ENCODE measurements at regions not wholly inside any gene's neighbourhood (a gene's known extent, or its start where the extent isn't known, plus 50 kb on each side); places are given as distances from the start of the nearest gene placed in this dataset.
A peak's percentile ranks its signal among the peaks of the same experiment; 100 is the strongest.

DNA sequence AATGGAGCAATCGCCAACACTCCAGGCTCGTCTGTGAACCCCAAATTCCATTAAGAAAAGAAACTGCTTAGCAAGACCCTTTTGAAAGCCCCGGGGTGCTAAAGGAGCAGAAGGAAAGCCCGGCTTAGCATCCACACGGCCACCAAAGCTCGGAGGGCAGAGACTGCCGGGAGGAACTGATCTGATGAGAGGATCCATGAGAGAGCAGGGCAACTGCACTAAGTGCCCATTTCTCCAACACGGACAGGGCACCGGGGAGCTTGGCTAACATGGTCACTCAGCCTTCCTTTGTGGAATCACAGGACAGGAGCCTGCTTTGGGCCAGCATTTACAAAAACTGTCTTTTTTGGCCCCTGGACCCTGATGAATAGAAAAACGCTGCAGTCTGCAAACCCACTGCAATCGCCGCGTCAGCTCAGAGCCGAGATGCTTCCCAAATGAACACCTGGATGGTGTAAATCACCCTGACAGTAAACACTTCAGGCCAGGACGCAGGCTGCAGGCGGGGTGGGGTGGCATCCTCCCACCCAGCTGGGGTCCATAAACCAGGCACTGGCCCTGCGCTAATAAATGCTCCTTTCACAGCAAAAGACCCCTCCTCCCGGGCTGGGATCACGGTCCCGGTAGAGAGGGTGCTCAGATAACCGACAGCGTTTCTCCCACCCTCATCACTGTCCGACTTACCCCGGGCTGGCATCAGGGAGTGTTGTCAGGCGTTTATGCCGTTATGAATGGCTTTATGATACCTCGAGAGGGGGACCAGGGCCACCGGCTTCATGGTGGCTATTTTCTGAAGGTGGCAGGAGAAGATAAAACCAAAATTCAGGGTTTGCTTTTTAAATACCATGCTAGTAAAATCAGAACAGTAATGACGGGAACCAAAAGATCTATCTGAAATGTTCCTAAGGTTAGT lies 299.5 kb downstream of the IRF8 start:
- H3K36me3 ChIP-seq: no peaks in the 10 kb centered on the region
- no peaks in the 10 kb centered on the region for H3K9me3 ChIP-seq (ENCODE audit: severe bottlenecking)
- no peak overlapping the region for H3K4me3 ChIP-seq (ENCODE audit: low read depth, low read length)
- H3K27me3 ChIP-seq (ENCODE audit: insufficient read depth, low read depth, severe bottlenecking): no peaks in the 10 kb centered on the region
- no peak overlapping the region for H3K27ac ChIP-seq
- DNase-seq: no peak
- TF ChIP-seq, protein P1, sequence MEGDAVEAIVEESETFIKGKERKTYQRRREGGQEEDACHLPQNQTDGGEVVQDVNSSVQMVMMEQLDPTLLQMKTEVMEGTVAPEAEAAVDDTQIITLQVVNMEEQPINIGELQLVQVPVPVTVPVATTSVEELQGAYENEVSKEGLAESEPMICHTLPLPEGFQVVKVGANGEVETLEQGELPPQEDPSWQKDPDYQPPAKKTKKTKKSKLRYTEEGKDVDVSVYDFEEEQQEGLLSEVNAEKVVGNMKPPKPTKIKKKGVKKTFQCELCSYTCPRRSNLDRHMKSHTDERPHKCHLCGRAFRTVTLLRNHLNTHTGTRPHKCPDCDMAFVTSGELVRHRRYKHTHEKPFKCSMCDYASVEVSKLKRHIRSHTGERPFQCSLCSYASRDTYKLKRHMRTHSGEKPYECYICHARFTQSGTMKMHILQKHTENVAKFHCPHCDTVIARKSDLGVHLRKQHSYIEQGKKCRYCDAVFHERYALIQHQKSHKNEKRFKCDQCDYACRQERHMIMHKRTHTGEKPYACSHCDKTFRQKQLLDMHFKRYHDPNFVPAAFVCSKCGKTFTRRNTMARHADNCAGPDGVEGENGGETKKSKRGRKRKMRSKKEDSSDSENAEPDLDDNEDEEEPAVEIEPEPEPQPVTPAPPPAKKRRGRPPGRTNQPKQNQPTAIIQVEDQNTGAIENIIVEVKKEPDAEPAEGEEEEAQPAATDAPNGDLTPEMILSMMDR (IDR thresholded peaks at IDR 0.05; ENCODE audit: low read depth, low read length): no peak

DNA sequence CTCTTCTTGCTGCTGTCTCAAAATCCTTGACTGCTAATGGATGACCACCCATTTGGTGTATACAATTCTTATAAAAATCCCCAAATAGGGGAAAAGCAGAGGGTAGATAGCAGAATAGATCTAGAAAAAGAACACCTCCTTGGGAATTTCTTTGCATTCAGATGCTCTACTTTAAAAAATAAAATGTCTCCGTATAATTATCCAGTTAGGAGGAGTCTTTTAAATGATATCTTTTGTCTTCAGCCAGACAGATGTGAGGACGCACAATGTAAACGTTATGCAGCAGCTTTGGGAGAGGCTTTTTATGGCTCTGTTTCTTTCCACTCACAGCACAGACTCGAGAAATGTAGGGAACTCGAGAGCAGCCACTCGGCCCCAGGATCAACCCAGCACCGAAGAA lies 300.2 kb downstream of the IRF8 start:
- Histone ChIP-seq H3K27ac (no peak overlapping the region), H3K36me3 (no peaks in the 10 kb centered on the region), H3K4me3 (ENCODE audit: low read depth, low read length) (no peak overlapping the region), H3K27me3 (ENCODE audit: insufficient read depth, low read depth, severe bottlenecking) (no peaks in the 10 kb centered on the region), H3K9me3 (ENCODE audit: severe bottlenecking) (no peaks in the 10 kb centered on the region)
- no peak for DNase-seq
- TF ChIP-seq, protein P1 (IDR thresholded peaks at IDR 0.05; ENCODE audit: low read depth, low read length): no peak

DNA sequence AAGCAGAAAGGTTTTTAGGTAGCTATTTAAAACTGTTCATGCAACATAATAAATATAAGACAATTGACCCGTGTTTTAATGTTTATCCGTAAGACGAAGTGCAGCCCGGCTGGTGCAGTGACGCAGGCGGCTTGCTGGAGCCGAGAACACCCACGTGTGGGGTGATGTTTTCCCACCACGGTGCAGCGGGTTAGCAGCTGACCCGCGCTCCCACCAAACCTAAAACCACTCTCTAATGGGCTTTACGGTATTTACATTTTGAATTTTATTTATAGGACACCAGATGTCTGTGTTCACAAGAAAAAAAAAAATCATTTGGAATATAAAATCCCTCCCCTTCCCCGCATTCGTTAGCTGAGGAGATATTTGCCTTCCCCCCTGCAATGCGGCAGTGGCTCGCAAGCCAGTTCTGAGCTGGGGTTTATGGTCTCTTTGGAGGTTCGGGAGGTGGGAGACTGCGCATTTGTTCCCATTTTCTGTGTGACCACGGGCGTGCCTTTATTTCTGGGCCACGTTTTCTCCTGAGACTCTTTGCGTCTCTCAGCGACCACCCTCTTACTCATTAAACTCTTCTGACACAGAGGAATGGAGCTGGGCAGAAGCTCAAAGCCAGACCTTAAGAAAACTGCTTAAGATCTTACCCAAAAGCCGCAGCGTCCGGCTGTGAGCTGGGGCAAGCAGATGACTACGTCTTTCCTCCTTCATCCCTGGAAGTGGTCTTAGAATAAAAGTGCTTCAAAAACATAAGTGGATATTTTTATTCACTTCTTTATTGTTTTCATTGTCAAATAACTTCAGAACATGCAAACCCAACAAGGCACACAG lies 301.1 kb downstream of the IRF8 start:
- Histone ChIP-seq H3K27ac (no peak overlapping the region), H3K36me3 (no peaks in the 10 kb centered on the region), H3K9me3 (ENCODE audit: severe bottlenecking) (no peaks in the 10 kb centered on the region), H3K4me3 (ENCODE audit: low read depth, low read length) (peak overlapping the region; percentile 10; the same call in 1 of the 2 replicates), H3K27me3 (ENCODE audit: insufficient read depth, low read depth, severe bottlenecking) (no peaks in the 10 kb centered on the region)
- TF ChIP-seq, protein P1 (IDR thresholded peaks at IDR 0.05; ENCODE audit: low read depth, low read length): no peak
- no peak for DNase-seq

DNA sequence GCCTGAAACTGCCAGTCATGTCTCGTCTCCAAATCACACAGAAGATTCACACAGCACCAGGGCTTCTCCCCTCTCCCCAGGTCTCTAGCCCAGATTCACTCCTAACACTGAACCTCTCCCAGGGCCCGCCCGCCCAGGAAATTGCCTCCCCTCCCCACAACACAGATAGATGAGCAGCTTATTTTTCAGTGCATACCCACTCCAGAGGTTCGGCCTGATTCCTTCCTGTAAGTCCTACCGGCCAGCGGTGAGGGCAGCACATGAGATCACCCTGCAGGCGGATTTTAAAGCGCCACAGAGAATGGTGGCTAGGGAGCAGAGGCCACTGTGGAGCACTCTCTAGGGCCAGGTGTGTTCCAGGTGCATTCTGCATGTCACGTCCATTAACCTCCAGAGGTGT lies 301.8 kb downstream of the IRF8 start:
- H3K36me3 ChIP-seq: no peaks in the 10 kb centered on the region
- no peak overlapping the region for H3K27ac ChIP-seq
- no peaks in the 10 kb centered on the region for H3K27me3 ChIP-seq (ENCODE audit: insufficient read depth, low read depth, severe bottlenecking)
- TF ChIP-seq, protein P1 (IDR thresholded peaks at IDR 0.05; ENCODE audit: low read depth, low read length): no peak
- DNase-seq: no peak
- no peaks in the 10 kb centered on the region for H3K9me3 ChIP-seq (ENCODE audit: severe bottlenecking)
- no peak overlapping the region for H3K4me3 ChIP-seq (ENCODE audit: low read depth, low read length)

DNA sequence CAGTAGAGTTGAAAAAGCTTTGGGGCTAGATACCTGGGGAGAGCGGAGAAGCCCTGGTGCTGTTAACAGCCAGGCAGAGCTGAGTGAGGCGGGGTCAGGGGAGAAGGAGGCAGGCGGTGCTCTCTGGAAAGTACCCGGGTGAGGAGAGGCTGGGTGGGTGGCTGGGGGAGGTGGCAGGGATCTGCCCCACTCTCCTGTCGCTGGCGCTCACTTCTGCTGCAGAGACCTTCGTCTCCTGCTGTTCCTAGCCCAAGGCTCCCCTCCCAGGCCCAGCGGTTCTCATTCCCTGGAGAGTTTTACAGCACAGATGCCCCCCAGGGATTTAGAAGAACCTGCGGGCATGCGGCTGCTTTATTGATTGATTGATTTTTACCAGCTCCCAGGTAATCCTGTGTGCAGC lies 302.8 kb downstream of the IRF8 start:
- Histone ChIP-seq H3K27me3 (ENCODE audit: insufficient read depth, low read depth, severe bottlenecking) (no peaks in the 10 kb centered on the region), H3K4me3 (ENCODE audit: low read depth, low read length) (no peak overlapping the region)
- TF ChIP-seq, protein P1 (IDR thresholded peaks at IDR 0.05; ENCODE audit: low read depth, low read length): no peak

More for the DNA sequence above, 302.8 kb downstream of the IRF8 start:
- no peaks in the 10 kb centered on the region for H3K36me3 ChIP-seq
- no peaks in the 10 kb centered on the region for H3K9me3 ChIP-seq (ENCODE audit: severe bottlenecking)
- DNase-seq: peak; percentile 25
- no peak overlapping the region for H3K27ac ChIP-seq
